Sigmoid colon (tissue), 4 donors: ENCODE measurements at regions not wholly inside any gene's neighbourhood (a gene's known extent, or its start where the extent isn't known, plus 50 kb on each side); places are given as distances from the start of the nearest gene placed in this dataset.

ENCODE experiments used
- POLR2AphosphoS5 ChIP-seq, 4 donors: sonication (generic); formaldehyde crosslinking; IDR thresholded peaks; one replicate each; pipeline ENCODE4 v1.6.1; 2017; ENCODE audit warnings: antibody characterized with exemption in 4 of 4
- TF ChIP-seq, protein P1 (sequence below), 4 experiments: fragments of 450-650 bp in 3 of 4; fragments of 200-600 bp in 1 of 4; IDR thresholded peaks; one replicate each; pipeline ENCODE4 v1.5.1; 2016 to 2019; ENCODE audit warnings: antibody characterized with exemption in 4 of 4, mild to moderate bottlenecking in 3 of 4, moderate library complexity in 2 of 4

DNA sequence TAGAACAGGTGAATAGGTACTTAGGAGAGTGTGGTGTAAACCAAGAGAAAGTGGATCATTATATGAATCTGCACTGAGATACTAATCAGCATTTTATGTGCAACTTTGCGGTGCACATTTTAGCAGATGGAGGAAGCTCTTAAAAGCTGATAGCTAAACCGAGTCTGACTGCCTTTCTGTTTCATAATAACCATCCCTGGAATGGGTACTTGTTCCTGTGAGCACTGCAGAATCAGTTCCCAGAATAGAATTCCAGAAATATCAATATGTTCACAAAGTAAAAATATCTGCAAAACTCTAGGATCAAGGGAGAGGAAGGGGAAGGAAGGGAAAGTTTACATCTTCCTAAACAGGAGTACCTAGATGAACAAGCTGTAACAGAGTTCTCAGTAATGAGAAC, 432.2 kb upstream of the HNRNPA3 start:
- TF ChIP-seq, protein P1, sequence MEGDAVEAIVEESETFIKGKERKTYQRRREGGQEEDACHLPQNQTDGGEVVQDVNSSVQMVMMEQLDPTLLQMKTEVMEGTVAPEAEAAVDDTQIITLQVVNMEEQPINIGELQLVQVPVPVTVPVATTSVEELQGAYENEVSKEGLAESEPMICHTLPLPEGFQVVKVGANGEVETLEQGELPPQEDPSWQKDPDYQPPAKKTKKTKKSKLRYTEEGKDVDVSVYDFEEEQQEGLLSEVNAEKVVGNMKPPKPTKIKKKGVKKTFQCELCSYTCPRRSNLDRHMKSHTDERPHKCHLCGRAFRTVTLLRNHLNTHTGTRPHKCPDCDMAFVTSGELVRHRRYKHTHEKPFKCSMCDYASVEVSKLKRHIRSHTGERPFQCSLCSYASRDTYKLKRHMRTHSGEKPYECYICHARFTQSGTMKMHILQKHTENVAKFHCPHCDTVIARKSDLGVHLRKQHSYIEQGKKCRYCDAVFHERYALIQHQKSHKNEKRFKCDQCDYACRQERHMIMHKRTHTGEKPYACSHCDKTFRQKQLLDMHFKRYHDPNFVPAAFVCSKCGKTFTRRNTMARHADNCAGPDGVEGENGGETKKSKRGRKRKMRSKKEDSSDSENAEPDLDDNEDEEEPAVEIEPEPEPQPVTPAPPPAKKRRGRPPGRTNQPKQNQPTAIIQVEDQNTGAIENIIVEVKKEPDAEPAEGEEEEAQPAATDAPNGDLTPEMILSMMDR (IDR thresholded peaks at IDR 0.05), result no peak
- TF ChIP-seq POLR2AphosphoS5 (IDR thresholded peaks at IDR 0.05), result no peak
